Esophagus muscularis mucosa (tissue), 4 donors: ENCODE measurements at regions not wholly inside any gene's neighbourhood (a gene's known extent, or its start where the extent isn't known, plus 50 kb on each side); places are given as distances from the start of the nearest gene placed in this dataset.

Source experiments
- DNase-seq: peaks from one replicate; pipeline ENCODE4 v3.0.0-alpha.2; 2017; ENCODE audit errors: extremely low spot score
- H3K27ac ChIP-seq, 4 donors: fragments of 200-600 bp; sonication (generic); replicated peaks in 1 of 4; 1 replicate in 3 of 4; 2 replicates in 1 of 4; pipeline ENCODE4 v1.5.1; 2016 to 2019; ENCODE audit warnings: mild to moderate bottlenecking in 1 of 4
- H3K27me3 ChIP-seq, 4 donors: fragments of 200-600 bp; sonication (generic); one replicate each; pipeline versions ENCODE4 v1.5.1 to v1.6.0; 2016 to 2019
- H3K36me3 ChIP-seq, 4 donors: fragments of 200-600 bp; sonication (generic); one replicate each; pipeline ENCODE4 v1.5.1; 2016 to 2019
- H3K4me1 ChIP-seq, 4 donors: fragments of 200-600 bp; sonication (generic); one replicate each; pipeline ENCODE4 v1.5.1; 2016 to 2019
- H3K4me3 ChIP-seq, 4 donors: fragments of 200-600 bp; sonication (generic); 1 replicate in 2 of 4; 2 replicates in 2 of 4; pipeline ENCODE4 v1.5.1; 2016 to 2019; ENCODE audit warnings: mild to moderate bottlenecking in 4 of 4, moderate library complexity in 1 of 4
- H3K9me3 ChIP-seq, 4 donors: fragments of 200-600 bp; sonication (generic); 1 replicate in 3 of 4; 2 replicates in 1 of 4; pipeline ENCODE4 v1.5.1; 2016 to 2019
- EP300 ChIP-seq: sonication (generic); formaldehyde crosslinking; IDR thresholded peaks from one replicate; pipeline ENCODE4 v1.6.1; 2017; ENCODE audit warnings: antibody characterized with exemption
- POLR2A ChIP-seq: fragments of 450-650 bp; IDR thresholded peaks from one replicate; pipeline ENCODE4 v1.6.1; 2017; ENCODE audit warnings: antibody characterized with exemption, moderate library complexity, mild to moderate bottlenecking, low read depth
- POLR2AphosphoS5 ChIP-seq, 2 donors: sonication (generic); formaldehyde crosslinking; IDR thresholded peaks; one replicate each; pipeline ENCODE4 v1.6.1; 2017; ENCODE audit warnings: antibody characterized with exemption in 2 of 2
- WGBS: methylation state at CpG from one replicate; pipeline ENCODE4 v1.1.5; 2018; 5-methylcytosine and 5-hydroxymethylcytosine counted together
- intact Hi-C: fragments of 100-400 bp; cut with DNase I; formaldehyde crosslinking; loops from one replicate; pipeline ENCODE4 v1.15.1; 2023
- TF ChIP-seq, protein P1 (sequence below), 3 experiments: fragments of 200-600 bp in 2 of 3; fragments of 450-650 bp in 1 of 3; sonication (generic) in 2 of 3; IDR thresholded peaks; one replicate each; pipeline ENCODE4 v1.5.1; 2017 to 2019; ENCODE audit warnings: antibody characterized with exemption in 3 of 3, mild to moderate bottlenecking in 2 of 3, moderate library complexity in 1 of 3

DNA sequence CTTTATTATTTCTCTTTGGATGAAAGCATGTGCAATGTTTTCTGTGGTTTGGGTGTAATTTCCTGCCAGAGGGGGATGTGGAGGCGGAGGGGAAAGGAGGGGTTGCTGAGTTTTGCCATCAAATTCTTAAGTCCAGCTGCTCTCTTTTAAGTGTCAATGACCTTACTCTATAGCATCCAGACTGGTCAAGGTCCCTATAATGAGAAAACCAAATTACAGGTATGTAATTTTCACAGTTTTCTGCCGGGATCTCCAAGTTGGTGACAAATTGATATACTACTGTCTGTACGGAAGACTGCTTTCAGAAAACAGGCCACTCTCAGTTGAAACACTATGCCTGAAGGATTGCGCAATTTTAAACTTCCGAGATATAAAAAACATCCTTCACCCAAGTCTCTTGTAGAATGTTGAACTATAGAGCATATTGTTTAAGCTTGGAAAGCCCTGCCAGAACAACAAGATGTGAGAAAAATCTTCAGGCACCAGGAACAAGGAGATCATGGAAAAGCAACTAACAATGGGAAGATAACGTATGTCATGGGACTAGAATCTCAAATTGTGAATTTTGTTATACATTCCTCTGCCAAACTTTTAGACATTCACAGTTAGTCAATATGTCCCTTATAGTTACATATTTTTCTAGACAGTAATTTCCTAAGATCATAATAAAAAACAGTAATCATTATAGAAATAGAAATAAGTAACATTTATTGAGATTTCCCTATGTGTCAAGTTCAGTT is 300.7 kb upstream of the SATB1 start:
- Histone ChIP-seq H3K9me3 (no peaks in the 10 kb centered on the region), H3K4me1 (no peaks in the 10 kb centered on the region), H3K27ac (no peak overlapping the region), H3K27me3 (no peaks in the 10 kb centered on the region), H3K4me3 (no peak overlapping the region), H3K36me3 (no peaks in the 10 kb centered on the region)
- intact Hi-C loops, result no loop called here
- no peak for TF ChIP-seq POLR2A
- no peak for TF ChIP-seq POLR2AphosphoS5 (IDR thresholded peaks at IDR 0.05)
- TF ChIP-seq, protein P1, sequence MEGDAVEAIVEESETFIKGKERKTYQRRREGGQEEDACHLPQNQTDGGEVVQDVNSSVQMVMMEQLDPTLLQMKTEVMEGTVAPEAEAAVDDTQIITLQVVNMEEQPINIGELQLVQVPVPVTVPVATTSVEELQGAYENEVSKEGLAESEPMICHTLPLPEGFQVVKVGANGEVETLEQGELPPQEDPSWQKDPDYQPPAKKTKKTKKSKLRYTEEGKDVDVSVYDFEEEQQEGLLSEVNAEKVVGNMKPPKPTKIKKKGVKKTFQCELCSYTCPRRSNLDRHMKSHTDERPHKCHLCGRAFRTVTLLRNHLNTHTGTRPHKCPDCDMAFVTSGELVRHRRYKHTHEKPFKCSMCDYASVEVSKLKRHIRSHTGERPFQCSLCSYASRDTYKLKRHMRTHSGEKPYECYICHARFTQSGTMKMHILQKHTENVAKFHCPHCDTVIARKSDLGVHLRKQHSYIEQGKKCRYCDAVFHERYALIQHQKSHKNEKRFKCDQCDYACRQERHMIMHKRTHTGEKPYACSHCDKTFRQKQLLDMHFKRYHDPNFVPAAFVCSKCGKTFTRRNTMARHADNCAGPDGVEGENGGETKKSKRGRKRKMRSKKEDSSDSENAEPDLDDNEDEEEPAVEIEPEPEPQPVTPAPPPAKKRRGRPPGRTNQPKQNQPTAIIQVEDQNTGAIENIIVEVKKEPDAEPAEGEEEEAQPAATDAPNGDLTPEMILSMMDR (IDR thresholded peaks at IDR 0.05), result no peak
- TF ChIP-seq EP300, result no peak
- 63% methylated on average over 6 of the region's 6 CpGs for WGBS
- DNase-seq, result no peak

DNA sequence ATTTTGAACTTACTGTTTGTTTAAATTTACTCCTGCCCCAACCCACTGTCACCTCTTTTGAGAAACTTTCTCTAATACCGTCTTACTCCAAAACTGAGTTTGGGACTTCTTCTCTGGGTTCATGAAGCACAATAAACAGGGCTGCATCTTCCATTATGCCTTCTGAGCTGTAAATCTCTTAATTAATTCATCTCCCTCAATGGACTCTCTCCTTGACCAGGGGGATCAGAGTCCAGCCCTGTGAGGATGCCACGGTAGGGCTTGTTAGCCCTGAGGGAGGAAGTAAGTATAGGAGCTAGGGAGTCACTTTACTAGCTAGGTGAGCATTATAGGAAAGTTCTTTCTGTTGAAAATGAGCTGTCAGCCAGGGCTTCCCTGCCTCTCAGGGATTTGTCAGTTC is 299.3 kb upstream of the SATB1 start:
- DNase-seq, result no peak
- Histone ChIP-seq H3K4me1 (no peaks in the 10 kb centered on the region), H3K36me3 (no peaks in the 10 kb centered on the region), H3K27me3 (no peaks in the 10 kb centered on the region), H3K27ac (no peak overlapping the region), H3K9me3 (no peaks in the 10 kb centered on the region), H3K4me3 (no peak overlapping the region)
- 59% methylated on average over 2 of the region's 2 CpGs for WGBS
- intact Hi-C loops, result no loop called here
- TF ChIP-seq POLR2A (no peak), EP300 (no peak), POLR2AphosphoS5 (IDR thresholded peaks at IDR 0.05) (no peak)
- TF ChIP-seq, protein P1 (IDR thresholded peaks at IDR 0.05), result no peak

GRCh38 chr3:18723206-18723810 is 298.2 kb upstream of the SATB1 start:
- no peak for TF ChIP-seq POLR2A
- TF ChIP-seq EP300, result no peak
- TF ChIP-seq, protein P1 (IDR thresholded peaks at IDR 0.05), result no peak
- no peak for TF ChIP-seq POLR2AphosphoS5 (IDR thresholded peaks at IDR 0.05)
- H3K36me3 ChIP-seq, result no peaks in the 10 kb centered on the region
- DNase-seq, result no peak
- intact Hi-C loops, result no loop called here
- H3K9me3 ChIP-seq, result no peaks in the 10 kb centered on the region
- H3K27me3 ChIP-seq, result no peaks in the 10 kb centered on the region
- H3K4me1 ChIP-seq, result no peaks in the 10 kb centered on the region
- H3K4me3 ChIP-seq, result no peak overlapping the region
- no peak overlapping the region for H3K27ac ChIP-seq
- WGBS, result 97% methylated on average over 1 of the region's 1 CpG

GRCh38 chr3:18720543-18720942 is 295.4 kb upstream of the SATB1 start:
- Histone ChIP-seq H3K36me3 (no peaks in the 10 kb centered on the region), H3K27me3 (no peaks in the 10 kb centered on the region), H3K27ac (no peak overlapping the region), H3K4me1 (no peaks in the 10 kb centered on the region), H3K9me3 (no peaks in the 10 kb centered on the region), H3K4me3 (no peak overlapping the region)
- DNase-seq, result no peak
- TF ChIP-seq, protein P1 (IDR thresholded peaks at IDR 0.05), result no peak
- TF ChIP-seq EP300, result no peak
- intact Hi-C loops, result no loop called here
- 79% methylated on average over 5 of the region's 5 CpGs for WGBS

DNA sequence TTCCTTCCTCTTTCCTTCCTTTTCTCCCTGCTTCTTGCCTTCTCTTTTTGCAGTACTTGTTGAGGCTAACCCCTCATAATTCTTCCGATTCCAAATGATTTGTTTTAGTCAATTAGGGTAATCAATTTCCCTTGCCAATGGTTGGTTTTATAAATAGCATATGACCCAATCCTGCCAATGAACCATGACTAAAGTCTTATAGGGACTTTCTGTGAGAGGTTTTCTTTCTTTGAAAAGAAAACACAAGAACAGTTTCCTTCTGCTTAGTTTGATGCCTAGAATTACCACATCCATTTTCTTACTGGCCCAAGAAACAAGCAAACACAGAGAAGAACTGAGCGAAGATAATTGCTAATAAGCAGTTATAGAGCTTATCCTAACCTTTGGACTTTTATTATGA is 292.5 kb upstream of the SATB1 start:
- no peak for TF ChIP-seq EP300
- TF ChIP-seq POLR2A, result no peak
- TF ChIP-seq, protein P1 (IDR thresholded peaks at IDR 0.05), result no peak
- TF ChIP-seq POLR2AphosphoS5 (IDR thresholded peaks at IDR 0.05), result no peak
- no peak overlapping the region for H3K27ac ChIP-seq
- H3K9me3 ChIP-seq, result no peaks in the 10 kb centered on the region
- intact Hi-C loops, result no loop called here
- H3K4me3 ChIP-seq, result no peak overlapping the region
- no peaks in the 10 kb centered on the region for H3K4me1 ChIP-seq
- no peaks in the 10 kb centered on the region for H3K36me3 ChIP-seq
- DNase-seq, result no peak
- H3K27me3 ChIP-seq, result no peaks in the 10 kb centered on the region
- 84% methylated on average over 2 of the region's 2 CpGs for WGBS
